Thoracic aorta (tissue), 2 donors: ENCODE measurements at regions not wholly inside any gene's neighbourhood (a gene's known extent, or its start where the extent isn't known, plus 50 kb on each side); places are given as distances from the start of the nearest gene placed in this dataset.

Experiments used
- ATAC-seq: fragments of 150-250 bp; one replicate; pipeline ENCODE4 v1.8.0; 2017; ENCODE audit warnings: low read depth; ENCODE audit not compliant: insufficient number of reproducible peaks, low FRiP score
- DNase-seq: peaks from one replicate; pipeline ENCODE4 v3.0.0-alpha.2; 2020; ENCODE audit warnings: low spot score
- H3K27ac ChIP-seq, 2 donors: fragments of 200-600 bp; sonication (generic); 1 replicate in 1 of 2; 2 replicates in 1 of 2; pipeline ENCODE4 v1.5.1; 2016; ENCODE audit warnings: mild to moderate bottlenecking in 2 of 2, moderate library complexity in 2 of 2
- H3K27me3 ChIP-seq: fragments of 200-600 bp; sonication (generic); replicated peaks from 2 replicates; pipeline ENCODE4 v1.6.0; 2016; ENCODE audit warnings: mild to moderate bottlenecking; ENCODE audit not compliant: insufficient read depth
- H3K36me3 ChIP-seq: fragments of 200-600 bp; sonication (generic); one replicate; pipeline ENCODE4 v1.5.1; 2016
- H3K4me1 ChIP-seq, 2 donors: fragments of 200-600 bp; sonication (generic); 1 replicate in 1 of 2; 2 replicates in 1 of 2; pipeline versions ENCODE4 v1.5.1 to v1.6.0; 2016; ENCODE audit warnings: low read depth in 2 of 2, mild to moderate bottlenecking in 1 of 2; ENCODE audit not compliant: control insufficient read depth in 1 of 2
- H3K4me3 ChIP-seq: fragments of 200-600 bp; sonication (generic); 2 replicates; pipeline ENCODE4 v1.5.1; 2016; ENCODE audit warnings: mild to moderate bottlenecking
- H3K9me3 ChIP-seq: fragments of 200-600 bp; sonication (generic); 2 replicates; pipeline ENCODE4 v1.5.1; 2016
- TF ChIP-seq, protein P1 (sequence below): fragments of 200-600 bp; sonication (generic); IDR thresholded peaks from one replicate; pipeline ENCODE4 v1.5.1; 2019; ENCODE audit warnings: antibody characterized with exemption

- H3K4me1 ChIP-seq = peaks cover 0 to 7% of the 10 kb centered on the region in 2 donors
- DNase-seq = no peak
- no peak for ATAC-seq
- H3K4me3 ChIP-seq = no peak overlapping the region
- H3K9me3 ChIP-seq = peaks cover 5% of the 10 kb centered on the region
- H3K27ac ChIP-seq = no peak overlapping the region
- no peaks in the 10 kb centered on the region for H3K36me3 ChIP-seq
- TF ChIP-seq, protein P1, sequence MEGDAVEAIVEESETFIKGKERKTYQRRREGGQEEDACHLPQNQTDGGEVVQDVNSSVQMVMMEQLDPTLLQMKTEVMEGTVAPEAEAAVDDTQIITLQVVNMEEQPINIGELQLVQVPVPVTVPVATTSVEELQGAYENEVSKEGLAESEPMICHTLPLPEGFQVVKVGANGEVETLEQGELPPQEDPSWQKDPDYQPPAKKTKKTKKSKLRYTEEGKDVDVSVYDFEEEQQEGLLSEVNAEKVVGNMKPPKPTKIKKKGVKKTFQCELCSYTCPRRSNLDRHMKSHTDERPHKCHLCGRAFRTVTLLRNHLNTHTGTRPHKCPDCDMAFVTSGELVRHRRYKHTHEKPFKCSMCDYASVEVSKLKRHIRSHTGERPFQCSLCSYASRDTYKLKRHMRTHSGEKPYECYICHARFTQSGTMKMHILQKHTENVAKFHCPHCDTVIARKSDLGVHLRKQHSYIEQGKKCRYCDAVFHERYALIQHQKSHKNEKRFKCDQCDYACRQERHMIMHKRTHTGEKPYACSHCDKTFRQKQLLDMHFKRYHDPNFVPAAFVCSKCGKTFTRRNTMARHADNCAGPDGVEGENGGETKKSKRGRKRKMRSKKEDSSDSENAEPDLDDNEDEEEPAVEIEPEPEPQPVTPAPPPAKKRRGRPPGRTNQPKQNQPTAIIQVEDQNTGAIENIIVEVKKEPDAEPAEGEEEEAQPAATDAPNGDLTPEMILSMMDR = no peak
- no peaks in the 10 kb centered on the region for H3K27me3 ChIP-seq
These were observed 194.4 kb downstream of the KCNRG start for GRCh38 chr13:50209631-50210030.

GRCh38 chr13:50213526-50213925, 198.3 kb downstream of the KCNRG start:
- DNase-seq (no peak), ATAC-seq (no peak)
- Histone ChIP-seq H3K4me3 (no peak overlapping the region), H3K9me3 (peaks cover 5% of the 10 kb centered on the region), H3K4me1 (peaks cover 0 to 3% of the 10 kb centered on the region in 2 donors), H3K27me3 (no peaks in the 10 kb centered on the region), H3K36me3 (no peaks in the 10 kb centered on the region), H3K27ac (no peak overlapping the region)
- TF ChIP-seq, protein P1 = no peak

DNA sequence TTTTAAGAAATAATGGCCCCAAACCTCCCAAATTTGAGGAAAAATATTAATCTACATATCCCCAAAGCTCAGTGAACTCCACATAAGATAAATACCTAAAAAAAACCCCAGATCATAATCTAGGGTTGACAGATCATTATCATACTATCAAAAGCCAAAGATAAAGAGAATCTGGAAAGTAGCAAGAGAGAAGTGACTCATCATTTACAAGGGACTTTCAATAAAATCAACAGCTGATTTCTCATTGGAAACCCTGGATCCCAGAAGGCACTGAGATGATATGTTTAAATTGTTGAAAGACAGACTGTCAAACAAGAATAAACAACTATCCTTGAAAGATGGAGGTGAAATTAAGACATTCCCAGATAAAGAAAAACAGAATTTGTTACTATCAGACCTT, 199.3 kb downstream of the KCNRG start:
- Histone ChIP-seq H3K27ac (no peak overlapping the region), H3K36me3 (no peaks in the 10 kb centered on the region), H3K27me3 (no peaks in the 10 kb centered on the region), H3K4me3 (no peak overlapping the region), H3K9me3 (peaks cover 5% of the 10 kb centered on the region), H3K4me1 (no peaks in the 10 kb centered on the region)
- no peak for DNase-seq
- no peak for ATAC-seq
- TF ChIP-seq, protein P1 = no peak

GRCh38 chr13:50215399-50215798, 200.2 kb downstream of the KCNRG start:
- Histone ChIP-seq H3K9me3 (peaks cover 5% of the 10 kb centered on the region), H3K4me3 (no peak overlapping the region), H3K36me3 (no peaks in the 10 kb centered on the region), H3K27me3 (no peaks in the 10 kb centered on the region), H3K27ac (no peak overlapping the region), H3K4me1 (no peaks in the 10 kb centered on the region)
- TF ChIP-seq, protein P1 = no peak
- ATAC-seq = no peak
- DNase-seq = no peak

DNA sequence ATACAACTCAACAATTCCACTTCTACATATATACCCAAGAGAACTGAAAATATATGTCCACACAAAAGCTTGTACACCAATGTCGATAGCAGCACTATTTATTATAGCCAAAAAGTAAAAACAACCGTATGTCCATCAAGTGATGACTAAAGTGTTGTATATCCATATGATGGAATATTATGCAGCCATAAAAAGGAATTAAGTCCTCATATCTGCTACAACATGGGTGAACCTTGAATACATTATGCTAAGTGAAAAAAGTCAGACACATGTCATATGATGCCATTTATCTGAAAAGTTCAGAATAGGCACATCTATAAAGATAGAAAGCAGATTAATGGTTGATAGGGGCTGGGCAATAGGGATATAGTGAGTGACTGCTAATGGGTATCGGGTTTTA, 204.5 kb downstream of the KCNRG start:
- Histone ChIP-seq H3K4me1 (peaks cover 6 to 10% of the 10 kb centered on the region in 2 donors), H3K27me3 (no peaks in the 10 kb centered on the region), H3K9me3 (no peaks in the 10 kb centered on the region), H3K27ac (no peak overlapping the region), H3K36me3 (no peaks in the 10 kb centered on the region), H3K4me3 (no peak overlapping the region)
- no peak for DNase-seq
- no peak for ATAC-seq
- TF ChIP-seq, protein P1 = no peak
